ENCODE measurements at regions not wholly inside any gene's neighbourhood (a gene's known extent, or its start where the extent isn't known, plus 50 kb on each side); places are given as distances from the start of the nearest gene placed in this dataset.

DNA sequence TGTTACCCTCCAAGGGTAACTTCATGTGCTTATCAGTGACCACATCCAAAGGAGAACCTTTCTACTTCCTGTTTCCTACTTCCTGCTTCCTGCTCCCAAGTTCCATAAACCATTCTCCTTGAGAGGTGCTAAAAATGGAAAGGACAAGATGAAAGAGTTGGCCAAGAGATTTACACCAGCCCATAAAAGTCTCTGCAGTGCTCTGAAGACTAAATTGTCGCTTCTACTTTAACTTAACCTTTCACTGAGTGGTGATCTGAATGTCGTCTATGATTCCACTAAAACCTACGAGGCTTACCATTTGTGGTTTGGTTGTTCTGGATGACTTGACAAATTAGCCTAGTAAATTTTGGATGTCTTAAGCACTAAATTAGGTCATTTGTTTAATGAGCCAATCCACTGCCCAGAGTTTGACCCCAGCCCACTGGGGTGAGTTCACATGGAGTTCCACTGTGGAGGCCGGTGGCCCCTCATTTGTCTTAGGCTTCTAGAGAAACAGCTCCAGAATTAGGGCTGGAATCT lies 333.1 kb downstream of the FOXL1 start:
- WGBS (ENCODE audit: extremely low coverage, insufficient coverage, low lambda C conversion rate), result no CpG with 5 or more reads among the region's 4 CpGs

DNA sequence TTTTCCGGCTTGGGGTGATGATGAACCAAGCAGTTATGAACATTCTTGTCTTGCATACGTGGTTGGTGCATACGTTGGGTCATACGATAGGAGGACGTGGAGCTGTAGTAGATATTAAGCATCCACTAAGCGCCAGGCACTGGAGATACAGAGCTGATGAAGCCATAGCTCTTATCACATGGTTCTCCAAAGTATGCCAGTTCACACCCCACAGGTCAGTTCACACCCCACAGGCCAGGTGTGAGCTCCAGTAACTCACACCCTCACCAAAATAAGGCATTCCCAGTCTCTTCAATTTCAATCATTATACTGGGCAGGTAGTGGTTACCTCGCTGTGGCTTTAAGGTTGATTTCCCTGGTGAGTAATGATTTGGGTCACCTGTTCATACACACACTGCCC lies 335.5 kb downstream of the FOXL1 start:
- no peak overlapping the region for H3K4ac ChIP-seq (ENCODE audit: low read depth, low read length)
- H3K4me3 ChIP-seq (ENCODE audit: low read length), result no peak overlapping the region
- no peak for DNase-seq

More for the DNA sequence above, 333.1 kb downstream of the FOXL1 start:
- Histone ChIP-seq H4K5ac (ENCODE audit: low read length) (no peak overlapping the region), H3K4me1 (ENCODE audit: control insufficient read depth, low read depth, low read length) (no peaks in the 10 kb centered on the region), H2BK15ac (replicated peaks; ENCODE audit: low read depth) (no peak overlapping the region), H4K8ac (ENCODE audit: low read depth, low read length) (no peak overlapping the region), H3K18ac (ENCODE audit: low read length) (no peak overlapping the region), H2BK120ac (ENCODE audit: low read depth, low read length) (no peak overlapping the region), H2AK5ac (ENCODE audit: low read length) (no peak overlapping the region), H3K27me3 (ENCODE audit: insufficient read depth, low read length, poor library complexity) (no peaks in the 10 kb centered on the region), H3K4ac (ENCODE audit: low read depth, low read length) (no peak overlapping the region), H3K56ac (ENCODE audit: low read length) (no peak overlapping the region), H3K27ac (ENCODE audit: low read depth, low read length) (no peak overlapping the region), H3K23ac (ENCODE audit: low read length) (no peak overlapping the region), H3K79me2 (ENCODE audit: control insufficient read depth, insufficient read depth, low read length) (no peaks in the 10 kb centered on the region), H2BK5ac (ENCODE audit: low read length) (no peak overlapping the region), H3K4me2 (ENCODE audit: low read length) (no peak overlapping the region), H3K4me3 (ENCODE audit: low read length) (no peak overlapping the region), H3K79me1 (ENCODE audit: low read length) (no peaks in the 10 kb centered on the region), H3K36me3 (ENCODE audit: control insufficient read depth, insufficient read depth, low read length) (no peaks in the 10 kb centered on the region), H3K9ac (ENCODE audit: low read length) (no peak overlapping the region)
- DNase-seq, result no peak

DNA sequence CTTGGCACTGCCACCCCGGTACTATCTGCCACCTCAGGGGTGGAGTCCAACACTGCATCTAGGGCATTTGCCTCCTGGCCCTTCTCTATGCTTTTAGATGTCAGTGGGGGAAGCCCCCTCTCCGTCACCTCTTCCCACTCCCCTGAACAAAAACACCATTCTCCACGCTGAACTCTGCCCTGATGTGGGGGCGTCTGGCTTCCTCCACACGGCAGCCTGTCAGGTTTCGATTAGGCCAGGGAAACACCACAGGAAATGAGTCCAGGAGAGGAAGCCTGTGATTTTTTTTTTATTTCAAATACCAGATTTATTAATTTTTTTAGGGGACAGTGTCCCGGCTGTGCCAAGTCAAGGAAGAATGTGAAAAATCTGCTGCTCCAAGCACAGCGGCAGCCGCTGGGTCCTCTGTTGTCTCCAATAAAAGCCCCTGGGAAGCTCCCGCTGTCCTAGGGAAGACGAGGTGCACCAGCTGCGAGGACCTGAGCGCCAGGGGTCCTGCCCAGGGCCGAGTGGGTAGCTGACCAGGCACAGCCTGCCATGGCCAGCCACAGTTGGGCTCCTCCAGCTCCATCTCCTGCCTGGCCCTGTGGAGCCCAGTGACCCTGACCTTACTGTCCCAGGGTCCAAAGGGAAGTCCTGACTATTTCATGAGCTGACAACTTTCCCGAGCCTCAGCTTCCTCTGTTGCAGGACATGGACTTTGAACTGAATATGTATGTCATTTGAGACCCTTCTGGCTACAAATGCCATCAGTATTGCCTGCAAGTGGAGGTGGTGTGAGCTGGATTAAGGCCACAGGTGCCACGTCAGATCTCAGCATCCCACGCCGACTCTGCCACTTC lies 336.7 kb downstream of the FOXL1 start:
- no peaks in the 10 kb centered on the region for H3K27me3 ChIP-seq (ENCODE audit: insufficient read depth, low read length, poor library complexity)
- no peak overlapping the region for H4K8ac ChIP-seq (ENCODE audit: low read depth, low read length)
- no peak overlapping the region for H3K18ac ChIP-seq (ENCODE audit: low read length)
- no peak overlapping the region for H2BK15ac ChIP-seq (replicated peaks; ENCODE audit: low read depth)
- no peaks in the 10 kb centered on the region for H3K79me2 ChIP-seq (ENCODE audit: control insufficient read depth, insufficient read depth, low read length)
- no CpG with 5 or more reads among the region's 18 CpGs for WGBS (ENCODE audit: extremely low coverage, insufficient coverage, low lambda C conversion rate)
- no peaks in the 10 kb centered on the region for H3K36me3 ChIP-seq (ENCODE audit: control insufficient read depth, insufficient read depth, low read length)
- no peak overlapping the region for H3K56ac ChIP-seq (ENCODE audit: low read length)
- H2AK5ac ChIP-seq (ENCODE audit: low read length), result no peak overlapping the region
- no peak overlapping the region for H3K23ac ChIP-seq (ENCODE audit: low read length)
- H3K79me1 ChIP-seq (ENCODE audit: low read length), result no peaks in the 10 kb centered on the region
- H3K9ac ChIP-seq (ENCODE audit: low read length), result no peak overlapping the region
- no peak overlapping the region for H3K4me3 ChIP-seq (ENCODE audit: low read length)
- no peaks in the 10 kb centered on the region for H3K4me1 ChIP-seq (ENCODE audit: control insufficient read depth, low read depth, low read length)
- DNase-seq, result no peak
- H2BK120ac ChIP-seq (ENCODE audit: low read depth, low read length), result no peak overlapping the region
- no peak overlapping the region for H3K27ac ChIP-seq (ENCODE audit: low read depth, low read length)
- H3K4ac ChIP-seq (ENCODE audit: low read depth, low read length), result no peak overlapping the region
- H3K4me2 ChIP-seq (ENCODE audit: low read length), result no peak overlapping the region
- no peak overlapping the region for H4K5ac ChIP-seq (ENCODE audit: low read length)
- no peak overlapping the region for H2BK5ac ChIP-seq (ENCODE audit: low read length)

More for the DNA sequence above, 335.5 kb downstream of the FOXL1 start:
- H3K18ac ChIP-seq (ENCODE audit: low read length), result no peak overlapping the region
- H3K4me1 ChIP-seq (ENCODE audit: control insufficient read depth, low read depth, low read length), result no peaks in the 10 kb centered on the region
- H3K79me2 ChIP-seq (ENCODE audit: control insufficient read depth, insufficient read depth, low read length), result no peaks in the 10 kb centered on the region
- no peaks in the 10 kb centered on the region for H3K36me3 ChIP-seq (ENCODE audit: control insufficient read depth, insufficient read depth, low read length)
- no peak overlapping the region for H2BK15ac ChIP-seq (replicated peaks; ENCODE audit: low read depth)
- no peak overlapping the region for H3K4me2 ChIP-seq (ENCODE audit: low read length)
- no peak overlapping the region for H4K8ac ChIP-seq (ENCODE audit: low read depth, low read length)
- H3K56ac ChIP-seq (ENCODE audit: low read length), result no peak overlapping the region
- H3K9ac ChIP-seq (ENCODE audit: low read length), result no peak overlapping the region
- no peak overlapping the region for H2BK5ac ChIP-seq (ENCODE audit: low read length)
- no peaks in the 10 kb centered on the region for H3K79me1 ChIP-seq (ENCODE audit: low read length)
- WGBS (ENCODE audit: extremely low coverage, insufficient coverage, low lambda C conversion rate), result no CpG with 5 or more reads among the region's 7 CpGs
- no peak overlapping the region for H4K5ac ChIP-seq (ENCODE audit: low read length)
- H3K23ac ChIP-seq (ENCODE audit: low read length), result no peak overlapping the region
- H3K27me3 ChIP-seq (ENCODE audit: insufficient read depth, low read length, poor library complexity), result no peaks in the 10 kb centered on the region
- no peak overlapping the region for H2BK120ac ChIP-seq (ENCODE audit: low read depth, low read length)
- H2AK5ac ChIP-seq (ENCODE audit: low read length), result no peak overlapping the region
- no peak overlapping the region for H3K27ac ChIP-seq (ENCODE audit: low read depth, low read length)

DNA sequence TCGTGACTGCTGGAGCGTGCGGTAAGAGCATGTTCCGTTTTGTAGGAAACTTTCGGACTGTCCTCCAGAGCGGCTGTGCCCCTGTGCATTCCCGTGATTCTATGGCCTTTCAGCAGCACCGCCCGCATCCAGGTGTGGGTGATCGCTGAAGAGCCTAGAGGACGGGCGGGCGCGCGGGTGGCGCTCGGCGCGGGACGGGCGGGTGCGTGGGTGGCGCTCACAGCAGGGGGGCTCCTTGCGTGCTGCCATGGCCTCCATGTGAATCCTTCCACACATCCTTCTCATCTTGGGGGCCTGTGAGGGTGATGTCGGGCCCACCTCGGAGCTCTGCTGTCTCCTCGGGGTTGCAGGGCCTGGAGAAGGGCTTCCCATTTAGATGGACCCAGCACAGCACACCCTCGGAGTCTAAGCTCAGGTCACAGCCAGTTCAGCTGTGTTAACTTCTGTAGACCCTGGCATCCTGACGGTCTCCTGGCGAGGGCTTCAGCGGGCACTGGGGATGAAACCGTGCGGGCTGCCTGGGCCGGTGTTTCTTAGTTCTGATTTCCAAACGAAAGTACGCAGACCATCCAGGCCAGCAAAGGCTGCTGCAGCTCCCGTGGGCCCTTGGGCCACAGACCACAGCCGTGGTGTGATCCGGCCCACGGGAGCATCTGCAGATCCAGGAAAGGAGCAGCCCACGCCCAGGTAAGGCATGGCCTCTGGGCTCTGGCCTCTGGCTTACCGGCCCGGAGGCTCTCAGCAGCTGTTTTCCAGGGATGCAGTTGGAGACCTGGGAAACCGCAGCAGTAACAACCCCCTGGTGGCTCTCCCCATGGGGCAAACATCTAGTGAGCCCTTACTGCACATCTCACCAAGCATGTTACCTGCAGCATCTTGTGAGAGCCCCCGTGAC lies 339.4 kb downstream of the FOXL1 start:
- no peaks in the 10 kb centered on the region for H3K27me3 ChIP-seq (ENCODE audit: insufficient read depth, low read length, poor library complexity)
- no peak overlapping the region for H2BK15ac ChIP-seq (replicated peaks; ENCODE audit: low read depth)
- no peak overlapping the region for H3K4ac ChIP-seq (ENCODE audit: low read depth, low read length)
- no peak overlapping the region for H2BK120ac ChIP-seq (ENCODE audit: low read depth, low read length)
- H2AK5ac ChIP-seq (ENCODE audit: low read length), result no peak overlapping the region
- no peak overlapping the region for H4K5ac ChIP-seq (ENCODE audit: low read length)
- H2BK5ac ChIP-seq (ENCODE audit: low read length), result no peak overlapping the region
- no peak overlapping the region for H3K9ac ChIP-seq (ENCODE audit: low read length)
- no CpG with 5 or more reads among the region's 45 CpGs for WGBS (ENCODE audit: extremely low coverage, insufficient coverage, low lambda C conversion rate)
- no peak overlapping the region for H3K18ac ChIP-seq (ENCODE audit: low read length)
- no peaks in the 10 kb centered on the region for H3K79me1 ChIP-seq (ENCODE audit: low read length)
- H3K36me3 ChIP-seq (ENCODE audit: control insufficient read depth, insufficient read depth, low read length), result no peaks in the 10 kb centered on the region
- no peak overlapping the region for H3K4me2 ChIP-seq (ENCODE audit: low read length)
- H3K56ac ChIP-seq (ENCODE audit: low read length), result no peak overlapping the region
- no peaks in the 10 kb centered on the region for H3K79me2 ChIP-seq (ENCODE audit: control insufficient read depth, insufficient read depth, low read length)
- H3K27ac ChIP-seq (ENCODE audit: low read depth, low read length), result no peak overlapping the region
- DNase-seq, result no peak
- no peaks in the 10 kb centered on the region for H3K4me1 ChIP-seq (ENCODE audit: control insufficient read depth, low read depth, low read length)
- no peak overlapping the region for H3K23ac ChIP-seq (ENCODE audit: low read length)
- no peak overlapping the region for H3K4me3 ChIP-seq (ENCODE audit: low read length)
- no peak overlapping the region for H4K8ac ChIP-seq (ENCODE audit: low read depth, low read length)

DNA sequence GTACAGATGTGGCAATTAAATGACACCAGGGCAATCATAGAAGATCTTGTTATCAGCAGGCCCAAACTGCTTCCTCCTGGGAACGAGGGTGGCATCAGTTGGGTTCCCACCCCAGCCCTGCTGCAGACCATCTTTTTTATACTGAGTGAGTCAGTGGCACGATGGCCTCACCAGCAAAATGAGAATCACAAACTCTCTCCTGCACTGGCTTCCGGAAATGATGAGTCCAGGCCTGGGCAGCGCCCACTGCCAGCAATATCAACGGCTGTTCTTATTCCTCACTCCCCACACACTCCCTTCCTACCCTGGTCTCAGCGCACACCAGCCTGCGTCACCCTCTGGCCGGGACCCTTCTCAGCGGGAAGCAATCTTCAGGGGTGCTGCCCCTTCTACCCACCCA lies 340.3 kb downstream of the FOXL1 start:
- Histone ChIP-seq H3K4ac (ENCODE audit: low read depth, low read length) (no peak overlapping the region), H3K23ac (ENCODE audit: low read length) (no peak overlapping the region), H3K4me3 (ENCODE audit: low read length) (no peak overlapping the region), H3K18ac (ENCODE audit: low read length) (no peak overlapping the region), H2BK120ac (ENCODE audit: low read depth, low read length) (no peak overlapping the region), H4K5ac (ENCODE audit: low read length) (no peak overlapping the region), H3K79me2 (ENCODE audit: control insufficient read depth, insufficient read depth, low read length) (no peaks in the 10 kb centered on the region), H3K56ac (ENCODE audit: low read length) (no peak overlapping the region), H2BK15ac (replicated peaks; ENCODE audit: low read depth) (no peak overlapping the region), H3K4me2 (ENCODE audit: low read length) (no peak overlapping the region), H3K79me1 (ENCODE audit: low read length) (no peaks in the 10 kb centered on the region), H4K8ac (ENCODE audit: low read depth, low read length) (no peak overlapping the region), H3K4me1 (ENCODE audit: control insufficient read depth, low read depth, low read length) (no peaks in the 10 kb centered on the region), H3K27ac (ENCODE audit: low read depth, low read length) (no peak overlapping the region), H3K27me3 (ENCODE audit: insufficient read depth, low read length, poor library complexity) (no peaks in the 10 kb centered on the region), H3K9ac (ENCODE audit: low read length) (no peak overlapping the region), H3K36me3 (ENCODE audit: control insufficient read depth, insufficient read depth, low read length) (no peaks in the 10 kb centered on the region), H2AK5ac (ENCODE audit: low read length) (no peak overlapping the region), H2BK5ac (ENCODE audit: low read length) (no peak overlapping the region)
- WGBS (ENCODE audit: extremely low coverage, insufficient coverage, low lambda C conversion rate), result no CpG with 5 or more reads among the region's 9 CpGs
- no peak for DNase-seq
